ENCODE measurements at regions not wholly inside any gene's neighbourhood (a gene's known extent, or its start where the extent isn't known, plus 50 kb on each side); places are given as distances from the start of the nearest gene placed in this dataset.

DNA sequence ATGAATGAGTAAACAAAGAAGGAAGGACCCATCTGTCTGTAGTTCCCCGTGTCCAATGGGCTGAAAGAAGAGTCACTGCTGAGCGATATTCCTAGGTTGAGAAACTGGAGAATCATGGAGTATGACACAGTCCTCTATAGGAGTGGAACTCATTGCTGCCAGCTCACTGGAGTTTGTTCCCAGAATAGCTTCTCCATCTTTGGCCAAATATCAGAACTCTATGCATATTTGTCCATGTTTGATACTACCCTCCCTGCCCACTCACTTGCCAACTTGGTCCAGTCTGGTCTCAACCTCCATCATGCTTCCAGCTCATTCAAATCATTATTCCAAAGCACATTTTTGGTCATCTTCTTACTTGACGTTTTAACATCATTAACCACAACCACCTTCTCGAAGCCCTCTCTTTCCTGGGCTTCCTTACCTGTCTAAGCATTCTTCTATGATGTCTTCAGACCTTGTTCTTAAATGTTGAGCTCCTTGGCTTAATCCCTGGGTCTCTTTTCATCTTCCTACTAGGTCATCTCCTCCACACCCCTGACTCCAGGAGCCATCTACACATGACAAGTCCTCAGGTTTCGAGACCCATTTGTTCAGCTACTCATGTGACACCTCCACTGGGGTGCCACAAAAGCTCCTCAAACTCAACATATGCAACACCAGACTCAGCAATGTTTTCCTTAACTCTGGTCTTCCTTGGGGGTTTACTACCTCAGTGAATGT is 221.6 kb downstream of the MYCN start:
- DNase-seq: no peak

GRCh38 chr2:16161085-16161565 is 220.8 kb downstream of the MYCN start:
- no peak for DNase-seq

- no peak for DNase-seq
Observed at GRCh38 chr2:16160281-16161084, 220.1 kb downstream of the MYCN start.

- DNase-seq: no peak
Observed at GRCh38 chr2:16156411-16156810, 216.1 kb downstream of the MYCN start.

- DNase-seq: no peak
Observed at GRCh38 chr2:16155766-16156165, 215.4 kb downstream of the MYCN start.

DNA sequence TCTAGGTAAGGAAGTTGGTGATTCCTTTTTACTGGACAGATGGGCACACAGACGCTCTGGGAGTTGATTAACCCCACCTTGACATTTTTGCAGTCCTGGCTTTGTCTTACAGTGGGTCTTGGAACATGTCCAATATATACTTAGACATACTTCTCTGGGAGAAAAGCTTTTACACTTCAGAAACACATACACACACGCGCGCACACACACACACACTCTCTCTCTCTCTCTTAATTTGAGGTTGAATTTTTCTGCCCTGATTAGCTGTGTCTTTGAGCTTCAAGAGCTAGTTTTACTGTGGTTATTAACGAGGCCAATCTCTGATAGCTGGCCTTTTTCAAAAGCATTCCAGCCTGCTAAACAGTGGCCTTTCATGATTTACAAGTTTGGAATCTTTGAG is 215.0 kb downstream of the MYCN start:
- DNase-seq: no peak

DNA sequence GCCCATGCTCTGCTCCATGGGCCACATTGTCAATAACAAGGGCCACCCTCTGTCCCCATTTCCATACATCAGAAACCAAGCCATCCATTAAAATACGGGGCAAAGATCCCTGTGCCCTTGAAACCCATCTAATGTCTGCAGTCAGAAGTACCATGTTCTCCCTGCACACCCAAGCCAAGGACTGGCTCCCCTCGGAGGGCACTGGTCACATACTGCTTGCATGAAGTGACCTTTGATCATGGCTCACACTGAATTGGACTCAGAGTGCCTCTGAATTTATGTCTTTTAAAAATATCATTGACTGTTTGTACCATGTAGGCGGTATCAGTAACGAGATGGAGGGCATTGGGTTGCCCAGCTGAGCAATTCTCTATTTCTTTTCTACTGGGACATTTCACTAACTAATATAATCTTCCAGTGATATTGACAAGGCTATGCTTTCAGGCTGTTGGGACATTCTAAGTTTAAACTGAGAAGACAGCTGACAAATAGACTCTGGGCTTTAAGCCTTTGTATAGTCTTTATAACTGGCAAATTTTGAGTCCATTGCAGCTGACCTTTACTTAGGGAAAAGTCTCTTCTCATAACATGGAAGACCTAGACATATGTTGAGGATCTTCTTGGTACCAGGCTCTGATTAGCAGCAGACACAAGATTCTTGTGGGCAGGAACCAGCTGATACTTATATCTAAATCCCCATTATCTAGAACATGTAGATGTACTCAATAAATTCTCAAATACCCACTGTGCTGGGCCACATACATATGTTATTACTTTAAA is 214.3 kb downstream of the MYCN start:
- no peak for DNase-seq

DNA sequence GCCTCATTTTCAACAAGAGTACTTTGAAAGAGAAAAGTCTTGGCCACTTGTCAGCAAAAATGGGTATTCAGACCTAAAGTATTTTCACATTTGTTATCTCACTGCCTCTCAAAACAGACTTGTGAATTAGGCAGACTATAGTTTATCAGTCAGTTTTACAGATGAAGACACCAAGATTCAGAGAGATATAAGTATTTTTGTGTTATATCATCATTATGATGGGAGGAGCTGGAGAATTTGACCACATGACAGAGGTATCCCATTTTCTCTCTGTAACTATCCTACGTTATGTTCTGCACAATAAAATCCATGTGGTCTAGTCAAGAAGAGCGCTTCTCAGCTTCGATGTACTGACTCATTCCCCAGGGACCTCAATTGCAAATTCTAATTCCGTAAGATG is 213.7 kb downstream of the MYCN start:
- no peak for DNase-seq

GRCh38 chr2:16153754-16154035 is 213.3 kb downstream of the MYCN start:
- no peak for DNase-seq

DNA sequence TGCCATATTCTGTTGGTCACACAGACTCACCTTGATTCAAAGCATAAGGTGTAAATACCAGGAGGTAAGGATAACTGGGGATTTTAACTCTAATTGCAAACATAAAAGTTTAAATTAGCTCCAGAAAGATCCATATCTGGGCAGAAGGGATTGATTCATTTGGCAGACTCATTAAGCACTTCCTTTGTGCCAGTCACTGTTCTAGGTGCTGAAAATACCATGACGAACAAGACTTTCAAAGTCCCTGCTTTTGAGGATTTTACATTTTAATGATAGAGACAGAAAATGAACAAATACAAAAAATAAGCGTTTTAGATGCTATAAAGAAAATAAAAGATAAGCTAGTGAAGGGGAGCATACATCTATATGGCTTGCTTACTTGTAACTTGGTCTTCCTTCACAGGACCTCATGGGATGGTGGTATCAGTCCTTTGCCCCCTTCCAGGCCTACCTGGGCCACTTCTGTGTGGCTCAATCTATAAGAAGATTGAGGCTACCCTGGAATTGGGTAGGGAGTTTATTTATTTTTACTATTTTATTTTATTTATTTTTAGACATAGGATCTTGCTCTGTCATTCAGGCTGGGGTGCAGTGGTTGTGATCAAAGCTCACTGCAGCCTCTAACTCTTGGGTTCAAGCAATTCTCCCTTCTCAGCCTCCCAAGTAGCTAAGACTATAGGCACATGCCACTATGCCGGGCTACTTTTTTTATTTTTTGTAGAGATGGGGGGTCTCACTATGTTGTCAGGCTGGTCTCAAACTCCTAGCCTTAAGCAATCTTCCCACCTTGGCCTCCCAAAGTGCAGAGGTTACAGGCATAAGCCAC is 212.8 kb downstream of the MYCN start:
- DNase-seq: no peak

GRCh38 chr2:16152071-16152927 is 211.9 kb downstream of the MYCN start:
- no peak for DNase-seq

- no peak for DNase-seq
Observed at GRCh38 chr2:16151651-16152050, 211.3 kb downstream of the MYCN start.

DNA sequence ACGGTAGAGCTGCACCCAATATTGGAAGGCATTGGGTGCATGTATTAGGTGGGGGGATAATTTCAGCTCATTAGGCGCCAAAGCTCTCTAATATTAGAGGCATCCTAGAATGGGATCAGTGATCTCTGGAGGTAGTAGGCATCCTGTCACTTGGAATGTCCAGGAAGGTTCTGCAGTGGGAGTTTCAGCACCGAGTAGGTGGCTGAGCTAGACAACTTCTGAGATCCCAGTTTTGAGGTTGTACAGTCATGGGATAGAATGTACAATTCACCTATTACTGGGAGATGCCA is 210.9 kb downstream of the MYCN start:
- DNase-seq: no peak

GRCh38 chr2:16150456-16151280 is 210.3 kb downstream of the MYCN start:
- DNase-seq: no peak

DNA sequence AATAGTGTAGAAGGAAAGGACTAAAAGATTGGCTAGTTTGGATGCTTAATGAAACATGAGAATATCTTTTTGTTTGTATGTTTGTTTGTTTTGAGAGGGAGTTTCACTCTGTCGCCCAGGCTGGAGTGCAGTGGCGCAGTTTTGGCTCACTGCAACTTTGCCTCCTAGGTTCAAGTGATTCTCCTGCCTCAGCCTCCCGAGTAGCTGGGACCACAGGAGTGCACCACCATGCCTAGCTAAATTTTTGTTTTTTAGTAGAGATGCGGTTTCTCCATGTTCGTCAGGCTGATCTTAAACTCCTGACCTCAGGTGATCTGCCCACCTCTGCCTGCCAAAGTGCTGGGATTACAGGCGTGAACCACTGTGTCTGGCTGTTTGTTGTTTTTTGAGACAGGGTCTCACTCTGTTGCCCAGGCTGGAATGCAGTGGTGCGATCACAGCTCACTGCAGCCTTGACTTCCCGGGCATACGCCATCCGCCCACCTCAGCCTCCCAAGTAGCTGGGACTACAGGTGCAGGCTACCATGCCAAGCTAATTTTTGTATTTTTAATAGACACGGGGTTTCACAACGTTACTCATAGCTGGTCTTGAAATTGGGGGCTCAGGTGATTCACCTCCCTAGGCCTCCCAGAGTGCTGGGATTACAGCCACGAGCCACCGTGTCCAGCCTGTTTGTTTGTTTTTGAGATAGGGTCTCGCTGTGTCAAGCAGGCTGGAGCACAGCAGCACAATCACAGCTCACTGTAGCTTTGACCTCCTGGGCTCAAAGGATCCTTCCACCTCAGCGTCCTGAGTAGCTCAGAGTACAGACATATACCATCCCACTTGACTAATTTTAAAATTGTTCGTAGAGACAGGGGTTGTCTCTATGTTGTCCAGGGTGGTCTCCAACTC is 209.2 kb downstream of the MYCN start:
- no peak for DNase-seq

DNA sequence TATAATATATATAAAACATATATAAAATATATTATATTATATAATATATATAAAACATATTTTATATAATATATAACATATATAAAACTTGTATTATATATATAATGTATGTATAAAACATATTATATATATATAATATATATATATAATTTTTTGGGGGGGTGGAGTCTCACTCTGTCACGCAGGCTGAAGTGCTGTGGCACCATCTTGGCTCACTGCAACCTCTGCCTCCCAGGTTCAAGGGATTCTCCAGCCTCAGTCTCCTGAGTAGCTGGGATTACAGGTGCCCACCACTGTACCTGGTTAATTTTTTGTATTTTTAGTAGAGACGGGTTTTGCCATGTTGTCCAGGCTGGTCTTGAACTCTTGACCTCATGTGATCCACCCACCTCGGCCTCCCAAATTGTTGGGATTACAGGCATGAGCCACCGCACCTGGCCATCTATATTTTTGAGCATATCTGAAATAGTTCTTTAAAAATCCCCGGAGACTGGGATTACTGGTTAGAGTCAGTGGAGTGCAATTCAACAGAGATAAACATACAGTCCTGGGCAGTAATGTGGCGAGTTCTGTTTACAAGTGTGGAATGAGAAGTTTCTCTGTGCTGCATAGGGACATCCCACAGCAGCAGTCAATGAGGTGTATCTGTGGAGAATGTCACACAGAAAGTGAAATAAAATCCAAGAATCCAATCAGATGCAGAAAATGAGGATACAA is 208.4 kb downstream of the MYCN start:
- no peak for DNase-seq

DNA sequence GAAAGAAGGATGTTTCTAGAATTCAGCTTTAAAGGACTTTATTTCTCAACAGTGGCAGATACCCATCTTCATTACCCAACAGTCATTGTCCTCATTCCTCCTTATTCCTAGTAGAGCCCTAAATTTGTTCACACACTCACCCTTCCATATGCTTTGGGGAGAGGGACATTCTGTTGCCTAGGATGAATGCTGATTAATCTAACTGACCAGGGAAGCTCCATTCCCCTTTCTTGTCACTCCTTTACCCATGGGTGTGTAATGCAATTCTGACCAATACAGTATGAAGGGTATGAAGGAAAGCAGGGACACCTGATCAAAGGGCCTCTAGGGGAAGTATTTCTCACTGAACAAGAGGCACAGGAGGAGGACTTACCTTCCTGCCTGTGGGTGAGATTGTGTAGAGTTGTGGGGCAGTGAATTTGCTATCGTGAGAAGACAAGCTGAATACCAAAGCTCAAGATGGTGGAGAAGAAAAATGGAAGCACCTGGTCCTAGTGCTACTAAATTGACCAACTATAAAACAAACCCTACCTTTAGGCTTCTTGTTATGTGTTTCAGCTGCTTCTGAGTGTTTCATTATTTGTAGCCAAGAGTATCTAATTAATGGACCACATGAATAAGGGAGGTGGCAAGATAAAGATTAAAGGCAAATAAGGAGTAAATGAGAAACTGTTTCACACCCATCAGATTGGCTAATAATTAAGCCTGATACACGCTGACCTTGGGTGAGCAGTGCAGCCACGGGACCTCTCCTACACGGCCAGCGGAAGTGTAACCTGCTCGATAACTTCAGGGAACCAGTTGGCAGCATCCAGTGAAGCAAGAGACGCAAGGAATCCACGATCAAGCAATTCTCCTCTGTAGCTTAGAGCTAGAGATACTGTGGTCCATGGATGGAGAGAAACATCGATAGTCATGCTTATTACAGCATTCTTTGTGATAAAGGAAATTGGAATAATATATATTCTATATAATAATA is 202.3 kb downstream of the MYCN start:
- DNase-seq: no peak

- no peak for DNase-seq
Observed at GRCh38 chr2:16141641-16141921, 201.2 kb downstream of the MYCN start.
